Breast epithelium (tissue), 4 donors: ENCODE measurements at regions not wholly inside any gene's neighbourhood (a gene's known extent, or its start where the extent isn't known, plus 50 kb on each side); places are given as distances from the start of the nearest gene placed in this dataset.

ENCODE experiments used
- DNase-seq, 2 donors: peaks; one replicate each; pipeline ENCODE4 v3.0.0-alpha.2; 2019; ENCODE audit warnings: low spot score in 2 of 2
- H3K27ac ChIP-seq, 2 donors: fragments of 200-600 bp; sonication (generic) in 1 of 2; one replicate each; pipeline ENCODE4 v1.5.1; 2016 to 2019; ENCODE audit warnings: mild to moderate bottlenecking in 1 of 2
- H3K27me3 ChIP-seq, 2 donors: fragments of 200-600 bp; sonication (generic) in 1 of 2; one replicate each; pipeline versions ENCODE4 v1.5.1 to v1.6.0; 2017 to 2019; ENCODE audit warnings: control low read depth in 1 of 2, mild to moderate bottlenecking in 1 of 2
- H3K36me3 ChIP-seq: fragments of 200-600 bp; one replicate; pipeline ENCODE4 v1.5.1; 2019
- H3K4me1 ChIP-seq, 2 donors: fragments of 200-600 bp; sonication (generic); one replicate each; pipeline ENCODE4 v1.5.1; 2016 to 2019; ENCODE audit warnings: control low read depth in 1 of 2
- H3K4me3 ChIP-seq, 3 donors: fragments of 200-600 bp; sonication (generic); 1 replicate in 2 of 3; 2 replicates in 1 of 3; pipeline ENCODE4 v1.5.1; 2016 to 2019; ENCODE audit warnings: mild to moderate bottlenecking in 3 of 3, moderate library complexity in 2 of 3
- H3K9me3 ChIP-seq, 2 donors: fragments of 200-600 bp; sonication (generic) in 1 of 2; one replicate each; pipeline ENCODE4 v1.5.1; 2016 to 2019; ENCODE audit warnings: control low read depth in 1 of 2
- CTCF ChIP-seq, 3 donors: fragments of 450-650 bp; IDR thresholded peaks; one replicate each; pipeline ENCODE4 v1.5.1; 2016 to 2017; ENCODE audit warnings: antibody characterized with exemption in 3 of 3, mild to moderate bottlenecking in 3 of 3, moderate library complexity in 3 of 3
- POLR2A ChIP-seq: fragments of 450-650 bp; IDR thresholded peaks from one replicate; pipeline ENCODE4 v1.6.1; 2016; ENCODE audit warnings: antibody characterized with exemption, mild to moderate bottlenecking, moderate library complexity
- POLR2AphosphoS5 ChIP-seq, 3 donors: sonication (generic); formaldehyde crosslinking; IDR thresholded peaks; one replicate each; pipeline ENCODE4 v1.6.1; 2017; ENCODE audit warnings: antibody characterized with exemption in 3 of 3
- intact Hi-C: fragments of 100-400 bp; cut with DNase I; formaldehyde crosslinking; loops from one replicate; pipeline ENCODE4 v1.15.1; 2023; ENCODE audit warnings: low total_unique reads

DNA sequence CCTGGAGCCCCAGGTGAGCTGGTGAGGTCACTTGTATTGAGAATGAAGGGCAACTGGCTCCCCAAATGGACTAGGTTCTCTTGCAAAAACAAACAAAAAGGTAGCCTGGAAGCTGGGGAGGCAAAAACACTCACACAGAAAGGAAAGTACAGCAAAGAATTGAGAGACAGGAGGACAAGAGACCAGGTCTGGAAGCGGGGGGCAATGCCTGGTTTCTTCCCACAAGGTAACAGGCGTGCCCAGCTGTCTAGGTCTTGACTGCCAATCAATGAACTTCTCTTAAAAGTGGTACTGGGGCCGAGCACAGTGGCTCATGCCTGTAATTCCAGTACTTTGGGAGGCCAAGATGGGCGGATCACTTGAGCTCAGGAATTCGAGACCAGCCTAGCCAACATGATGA lies 356.4 kb upstream of the TSHZ3 start:
- H3K36me3 ChIP-seq: no peaks in the 10 kb centered on the region
- no peak overlapping the region for H3K27ac ChIP-seq
- peaks cover 0 to 5% of the 10 kb centered on the region in 2 donors for H3K9me3 ChIP-seq
- H3K4me3 ChIP-seq: no peak overlapping the region
- TF ChIP-seq POLR2A: no peak
- TF ChIP-seq POLR2AphosphoS5 (IDR thresholded peaks at IDR 0.05): no peak
- TF ChIP-seq CTCF (IDR thresholded peaks at IDR 0.05): no peak
- intact Hi-C loops: no loop called here
- no peak for DNase-seq
- no peaks in the 10 kb centered on the region for H3K4me1 ChIP-seq
- H3K27me3 ChIP-seq: no peaks in the 10 kb centered on the region

GRCh38 chr19:31706131-31706530 lies 356.9 kb upstream of the TSHZ3 start:
- no peaks in the 10 kb centered on the region for H3K36me3 ChIP-seq
- no peak for DNase-seq
- no peak overlapping the region for H3K4me3 ChIP-seq
- H3K9me3 ChIP-seq: peaks cover 0 to 5% of the 10 kb centered on the region in 2 donors
- intact Hi-C loops: no loop called here
- no peak overlapping the region for H3K27ac ChIP-seq
- TF ChIP-seq POLR2A (no peak), POLR2AphosphoS5 (IDR thresholded peaks at IDR 0.05) (no peak), CTCF (IDR thresholded peaks at IDR 0.05) (no peak)
- H3K4me1 ChIP-seq: no peaks in the 10 kb centered on the region
- H3K27me3 ChIP-seq: no peaks in the 10 kb centered on the region

DNA sequence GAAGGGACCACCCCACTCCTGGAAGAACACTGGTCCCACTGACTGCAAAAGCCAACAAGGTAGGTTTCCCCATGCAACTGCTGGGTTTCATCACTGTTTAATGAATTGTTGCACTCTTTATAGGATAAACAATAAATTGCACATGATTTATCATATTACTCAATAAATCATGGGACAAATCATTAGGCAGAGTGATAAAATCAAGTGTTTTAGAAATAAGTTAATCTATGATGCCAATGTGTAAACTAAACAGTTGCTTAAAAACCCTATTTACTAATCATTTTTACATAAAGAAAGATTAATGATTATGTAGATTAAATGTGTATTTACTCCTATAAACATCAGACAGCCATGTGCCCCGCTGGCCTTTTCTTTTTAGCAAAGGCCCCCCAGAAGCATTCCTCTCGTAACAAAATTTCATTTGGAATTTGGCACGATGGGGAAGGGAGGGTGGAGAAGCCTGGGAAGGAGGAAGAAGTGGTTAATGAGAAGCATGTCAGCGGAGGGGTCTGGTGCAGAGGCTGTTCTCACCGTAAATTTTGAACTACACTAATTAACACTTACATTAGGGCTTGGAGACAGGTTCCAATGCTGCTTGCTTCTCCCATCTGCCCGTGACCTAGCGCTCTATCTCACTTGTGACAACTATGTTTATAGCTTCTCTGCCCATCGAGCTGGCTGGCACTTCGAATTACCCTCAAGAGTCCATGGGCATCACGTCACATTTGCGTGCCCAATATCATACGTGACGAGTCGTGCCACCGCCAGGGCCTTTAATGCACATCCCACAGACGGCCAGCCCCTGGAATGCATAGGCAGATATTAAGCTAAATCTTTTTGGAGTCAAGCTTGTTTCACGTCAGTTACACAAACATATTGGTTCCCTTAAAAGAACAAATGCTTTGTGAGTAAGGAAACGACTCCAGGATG lies 357.7 kb upstream of the TSHZ3 start:
- TF ChIP-seq POLR2AphosphoS5 (IDR thresholded peaks at IDR 0.05) (no peak), POLR2A (no peak), CTCF (IDR thresholded peaks at IDR 0.05) (no peak)
- no peak overlapping the region for H3K4me3 ChIP-seq
- H3K27ac ChIP-seq: no peak overlapping the region
- DNase-seq: no peak
- intact Hi-C loops: no loop called here
- no peaks in the 10 kb centered on the region for H3K36me3 ChIP-seq
- H3K9me3 ChIP-seq: peaks cover 0 to 5% of the 10 kb centered on the region in 2 donors
- H3K27me3 ChIP-seq: peaks cover 0 to 3% of the 10 kb centered on the region in 2 donors
- no peaks in the 10 kb centered on the region for H3K4me1 ChIP-seq

- Histone ChIP-seq H3K36me3 (no peaks in the 10 kb centered on the region), H3K9me3 (no peaks in the 10 kb centered on the region), H3K27me3 (peaks cover 0 to 3% of the 10 kb centered on the region in 2 donors), H3K4me1 (no peaks in the 10 kb centered on the region), H3K27ac (no peak overlapping the region), H3K4me3 (no peak overlapping the region)
- intact Hi-C loops: no loop called here
- TF ChIP-seq CTCF (IDR thresholded peaks at IDR 0.05) (no peak), POLR2A (no peak), POLR2AphosphoS5 (IDR thresholded peaks at IDR 0.05) (no peak)
- DNase-seq: no peak
These were observed 359.3 kb upstream of the TSHZ3 start for GRCh38 chr19:31708520-31708919.

DNA sequence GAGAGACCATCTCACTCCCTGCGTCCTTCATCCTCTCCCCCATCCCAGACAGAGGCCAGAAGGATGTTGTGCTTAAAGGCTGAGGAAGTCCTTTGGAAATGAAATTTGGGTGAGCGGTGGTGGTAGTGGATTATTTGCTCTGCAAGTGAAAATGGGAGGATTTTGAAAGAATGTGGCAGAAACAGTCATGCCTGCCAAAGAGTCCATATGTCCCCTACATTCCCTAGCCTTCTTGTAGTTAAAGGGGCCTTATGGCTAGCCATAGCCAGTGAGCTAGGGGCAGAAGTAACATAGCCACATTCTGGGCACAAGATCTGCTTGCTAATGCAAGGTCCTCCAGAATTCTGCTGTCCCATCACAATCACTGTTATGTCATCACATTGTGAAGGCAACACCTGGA lies 360.2 kb upstream of the TSHZ3 start:
- H3K4me3 ChIP-seq: no peak overlapping the region
- intact Hi-C loops: no loop called here

More for the DNA sequence above, 360.2 kb upstream of the TSHZ3 start:
- no peak for TF ChIP-seq POLR2A
- TF ChIP-seq CTCF (IDR thresholded peaks at IDR 0.05): no peak
- TF ChIP-seq POLR2AphosphoS5 (IDR thresholded peaks at IDR 0.05): no peak
- H3K4me1 ChIP-seq: no peaks in the 10 kb centered on the region
- peaks cover 0 to 4% of the 10 kb centered on the region in 2 donors for H3K27me3 ChIP-seq
- no peaks in the 10 kb centered on the region for H3K36me3 ChIP-seq
- no peaks in the 10 kb centered on the region for H3K9me3 ChIP-seq
- no peak overlapping the region for H3K27ac ChIP-seq
- no peak for DNase-seq
